Retinal pigment epithelial cell (primary cell): ENCODE measurements at regions not wholly inside any gene's neighbourhood (a gene's known extent, or its start where the extent isn't known, plus 50 kb on each side); places are given as distances from the start of the nearest gene placed in this dataset.

ENCODE experiments used
- DNase-seq: peaks from one replicate; pipeline ENCODE4 v3.0.0-alpha.2; 2010; ENCODE audit warnings: low read depth
- H3K4me3 ChIP-seq: 2 replicates; pipeline ENCODE4 v1.5.1; 2011; ENCODE audit warnings: mild to moderate bottlenecking, low read length, control low read depth, moderate library complexity
- TF ChIP-seq, protein P1 (sequence below): conservative IDR thresholded peaks from 2 replicates; pipeline ENCODE4 v1.5.1; 2011; ENCODE audit warnings: low read depth, low read length, control low read depth, inconsistent platforms

DNA sequence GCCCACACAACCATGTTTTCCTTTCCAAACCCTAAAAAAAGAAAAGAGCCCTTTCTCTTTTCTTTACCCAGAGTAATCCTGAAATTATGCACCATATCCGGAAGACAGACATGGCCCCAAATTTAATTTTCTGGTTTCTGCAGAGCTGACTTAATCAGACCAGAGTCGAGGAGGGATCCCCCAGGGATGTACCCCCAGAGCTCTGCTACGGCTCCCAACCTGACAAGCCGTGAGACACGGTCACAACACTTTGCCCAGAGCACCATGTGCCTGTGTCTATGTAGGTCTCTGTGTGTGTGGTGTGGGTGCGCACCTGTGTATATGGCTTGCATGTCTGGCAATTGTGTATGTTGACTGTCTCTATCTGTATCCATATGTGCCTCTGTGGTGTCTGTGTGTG lies 77.6 kb upstream of the CLMN start:
- DNase-seq = no peak
- TF ChIP-seq, protein P1, sequence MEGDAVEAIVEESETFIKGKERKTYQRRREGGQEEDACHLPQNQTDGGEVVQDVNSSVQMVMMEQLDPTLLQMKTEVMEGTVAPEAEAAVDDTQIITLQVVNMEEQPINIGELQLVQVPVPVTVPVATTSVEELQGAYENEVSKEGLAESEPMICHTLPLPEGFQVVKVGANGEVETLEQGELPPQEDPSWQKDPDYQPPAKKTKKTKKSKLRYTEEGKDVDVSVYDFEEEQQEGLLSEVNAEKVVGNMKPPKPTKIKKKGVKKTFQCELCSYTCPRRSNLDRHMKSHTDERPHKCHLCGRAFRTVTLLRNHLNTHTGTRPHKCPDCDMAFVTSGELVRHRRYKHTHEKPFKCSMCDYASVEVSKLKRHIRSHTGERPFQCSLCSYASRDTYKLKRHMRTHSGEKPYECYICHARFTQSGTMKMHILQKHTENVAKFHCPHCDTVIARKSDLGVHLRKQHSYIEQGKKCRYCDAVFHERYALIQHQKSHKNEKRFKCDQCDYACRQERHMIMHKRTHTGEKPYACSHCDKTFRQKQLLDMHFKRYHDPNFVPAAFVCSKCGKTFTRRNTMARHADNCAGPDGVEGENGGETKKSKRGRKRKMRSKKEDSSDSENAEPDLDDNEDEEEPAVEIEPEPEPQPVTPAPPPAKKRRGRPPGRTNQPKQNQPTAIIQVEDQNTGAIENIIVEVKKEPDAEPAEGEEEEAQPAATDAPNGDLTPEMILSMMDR = no peak
- H3K4me3 ChIP-seq = no peak overlapping the region

DNA sequence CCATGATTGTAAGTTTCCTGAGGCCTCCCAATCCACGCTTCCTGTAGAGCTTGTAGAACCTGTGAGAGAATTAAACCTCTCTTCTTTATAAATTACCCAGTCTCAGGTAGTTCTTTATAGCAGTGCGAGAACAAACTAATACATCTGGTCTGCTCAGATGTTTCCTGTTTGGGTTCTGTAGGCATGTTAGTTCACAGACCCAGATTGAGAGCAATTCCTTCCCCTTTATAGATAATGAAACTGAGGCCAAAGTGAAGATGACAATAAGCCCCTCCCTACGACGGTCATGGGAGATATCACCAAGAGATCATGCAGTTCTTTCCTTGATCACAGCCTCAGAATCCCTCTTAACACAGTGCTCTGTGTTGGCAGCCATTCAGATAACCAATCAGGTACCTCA lies 76.5 kb upstream of the CLMN start:
- TF ChIP-seq, protein P1 = no peak

DNA sequence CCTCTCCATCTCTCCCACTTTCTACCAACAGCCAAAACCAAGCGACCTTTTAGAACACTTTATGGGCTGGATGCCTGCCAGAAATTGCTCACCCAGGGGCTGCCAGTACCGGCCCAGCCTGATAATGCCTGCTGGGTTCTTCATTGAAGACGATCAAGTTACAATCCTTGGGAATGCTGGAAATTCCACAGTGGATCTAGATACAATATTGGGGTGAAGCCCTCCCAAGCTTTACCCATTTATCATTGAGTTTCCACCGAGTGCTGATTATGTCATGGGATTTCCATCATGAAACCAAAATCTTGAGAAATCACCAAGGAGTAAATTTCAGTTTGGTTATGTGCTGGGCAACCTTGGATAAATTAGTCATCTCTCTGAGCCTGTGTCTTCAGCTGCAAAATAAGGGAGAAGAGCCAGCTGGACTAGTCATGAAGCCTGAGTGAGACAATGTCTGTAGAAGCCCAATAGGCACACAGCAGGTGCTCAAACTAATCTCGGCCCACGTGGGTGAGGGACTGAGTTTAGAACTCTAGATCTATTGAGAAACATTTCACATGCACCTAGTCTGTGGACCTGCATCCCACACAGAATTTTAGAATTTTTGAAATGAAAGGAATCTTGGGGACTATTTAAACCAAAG lies 75.5 kb upstream of the CLMN start:
- no peak for DNase-seq
- TF ChIP-seq, protein P1 = no peak
- H3K4me3 ChIP-seq = no peak overlapping the region

More for the DNA sequence above, 76.5 kb upstream of the CLMN start:
- no peak for DNase-seq
- no peak overlapping the region for H3K4me3 ChIP-seq

DNA sequence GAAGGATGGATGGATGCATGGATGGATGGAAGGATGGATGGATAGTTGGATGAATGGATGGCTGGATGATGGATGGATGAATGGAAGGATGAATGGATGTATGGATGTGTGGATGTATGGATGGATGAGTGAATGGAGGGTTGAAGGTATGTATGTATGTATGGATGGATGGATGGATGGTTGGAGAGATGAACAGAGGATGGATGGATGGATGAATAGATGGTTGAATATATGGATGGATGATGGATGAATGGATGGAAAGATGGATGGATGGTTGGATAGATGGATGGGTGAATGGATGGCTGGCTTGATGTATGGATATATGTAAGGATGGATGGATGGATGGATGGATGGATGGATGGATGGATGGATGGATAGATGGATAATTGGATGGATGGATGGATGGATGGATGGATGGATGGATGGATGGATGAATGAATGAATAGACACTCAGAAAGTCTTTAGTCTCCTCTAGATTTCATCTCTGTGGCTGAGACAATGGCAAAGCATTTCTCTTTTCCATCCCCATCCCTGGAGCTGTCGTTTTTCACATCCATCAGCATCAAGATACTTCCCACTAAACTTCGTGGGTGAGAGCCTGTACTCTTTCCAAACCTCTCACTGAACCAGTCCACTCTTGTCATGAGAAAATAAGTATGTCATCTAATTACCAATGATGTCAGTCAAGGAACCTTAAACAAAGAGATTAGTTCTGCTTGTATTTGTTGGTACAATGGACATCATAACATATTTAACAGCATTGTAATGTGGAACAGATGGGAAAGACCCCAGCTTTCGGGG lies 74.8 kb upstream of the CLMN start:
- no peak for DNase-seq
- TF ChIP-seq, protein P1 = no peak
- no peak overlapping the region for H3K4me3 ChIP-seq

DNA sequence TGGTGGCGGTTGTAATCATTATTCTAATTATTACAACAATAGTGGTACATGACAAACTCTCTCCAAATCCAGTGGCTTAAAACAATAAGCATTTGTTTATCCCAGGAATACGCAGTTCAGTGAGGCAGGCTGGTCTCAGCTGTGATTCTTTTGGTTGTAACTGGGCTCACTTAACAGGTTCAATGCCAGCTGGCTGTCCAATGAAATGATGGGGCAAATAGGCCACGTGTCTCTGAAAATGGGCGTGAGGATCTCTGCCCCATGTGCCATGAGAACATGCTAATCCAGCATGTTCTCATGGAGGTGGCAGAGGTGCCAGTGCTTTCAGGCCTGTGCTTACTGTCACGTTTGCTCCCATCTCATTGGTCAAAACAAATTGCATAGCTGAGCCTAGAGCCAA lies 73.1 kb upstream of the CLMN start:
- DNase-seq = no peak
- TF ChIP-seq, protein P1 = no peak
- H3K4me3 ChIP-seq = no peak overlapping the region

DNA sequence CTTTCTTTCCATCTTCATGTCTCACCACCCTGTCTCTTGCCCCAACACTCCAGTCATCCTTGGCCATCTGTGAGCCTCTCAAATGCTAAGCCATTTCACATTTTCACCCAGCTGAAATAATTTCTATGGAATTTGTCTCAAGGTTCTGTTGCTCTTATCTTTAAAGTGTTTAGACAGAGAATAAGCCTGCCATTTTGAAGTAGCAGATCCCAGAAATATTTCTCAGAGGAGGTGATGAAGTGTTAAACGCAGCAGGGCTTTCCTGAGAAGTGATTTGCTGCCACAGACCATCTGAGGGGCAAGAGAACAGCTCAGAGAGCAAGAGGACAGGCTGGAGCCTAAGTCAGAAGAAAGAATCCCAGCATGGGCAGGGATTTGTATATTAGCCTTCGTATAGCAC lies 71.6 kb upstream of the CLMN start:
- TF ChIP-seq, protein P1 = no peak
- DNase-seq = no peak
- no peak overlapping the region for H3K4me3 ChIP-seq

DNA sequence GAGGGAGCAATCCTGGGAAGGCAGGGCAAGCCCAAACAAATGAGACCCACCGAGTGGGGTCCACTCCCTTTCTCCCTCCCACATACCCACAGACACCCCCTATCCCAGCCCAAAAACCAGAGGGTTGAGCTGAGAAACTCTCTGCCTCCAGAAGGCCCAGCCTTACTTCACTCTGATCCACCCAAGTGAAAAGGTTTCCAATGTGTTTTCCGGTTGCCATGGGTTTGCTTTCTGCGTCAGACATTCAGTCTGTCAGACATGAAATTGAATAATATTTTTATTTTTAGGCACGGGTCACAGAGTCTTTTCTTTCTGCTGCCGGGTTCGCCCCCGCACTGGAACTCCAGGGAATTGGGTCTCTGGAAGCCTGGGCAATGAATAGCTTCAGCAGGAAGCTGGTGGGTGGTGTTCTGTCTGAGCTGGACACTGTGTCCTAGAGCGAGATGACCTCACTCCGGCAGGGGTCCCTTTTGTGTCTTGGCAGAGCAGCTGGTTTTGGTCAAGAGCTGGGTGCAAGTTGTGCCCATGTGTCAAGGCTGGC lies 69.8 kb upstream of the CLMN start:
- DNase-seq = no peak
- TF ChIP-seq, protein P1 = no peak
- H3K4me3 ChIP-seq = no peak overlapping the region
